ENCODE measurements at regions not wholly inside any gene's neighbourhood (a gene's known extent, or its start where the extent isn't known, plus 50 kb on each side); places are given as distances from the start of the nearest gene placed in this dataset.
A peak's percentile ranks its signal among the peaks of the same experiment; 100 is the strongest.

DNA sequence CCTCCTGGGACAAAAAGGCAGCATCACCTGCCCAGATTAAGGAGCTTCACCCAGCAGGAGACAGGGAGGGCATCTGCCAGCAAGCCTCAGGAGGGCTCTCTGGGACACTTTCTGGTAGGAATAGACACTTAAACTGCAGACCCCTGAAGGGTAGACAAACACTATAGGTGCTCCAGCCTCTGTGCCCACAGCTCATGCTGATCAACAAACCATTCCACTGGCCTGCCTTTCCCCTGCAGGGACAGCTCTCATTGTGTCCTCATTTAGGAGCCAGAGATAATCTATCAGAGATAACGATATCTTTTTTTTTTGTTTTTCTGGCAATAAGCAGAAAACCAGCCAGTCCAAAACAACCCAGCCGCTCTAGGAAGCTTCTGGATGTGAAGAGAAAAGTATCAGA is 251.8 kb upstream of the CCDC196 start (continued):
- TF ChIP-seq, protein P1, sequence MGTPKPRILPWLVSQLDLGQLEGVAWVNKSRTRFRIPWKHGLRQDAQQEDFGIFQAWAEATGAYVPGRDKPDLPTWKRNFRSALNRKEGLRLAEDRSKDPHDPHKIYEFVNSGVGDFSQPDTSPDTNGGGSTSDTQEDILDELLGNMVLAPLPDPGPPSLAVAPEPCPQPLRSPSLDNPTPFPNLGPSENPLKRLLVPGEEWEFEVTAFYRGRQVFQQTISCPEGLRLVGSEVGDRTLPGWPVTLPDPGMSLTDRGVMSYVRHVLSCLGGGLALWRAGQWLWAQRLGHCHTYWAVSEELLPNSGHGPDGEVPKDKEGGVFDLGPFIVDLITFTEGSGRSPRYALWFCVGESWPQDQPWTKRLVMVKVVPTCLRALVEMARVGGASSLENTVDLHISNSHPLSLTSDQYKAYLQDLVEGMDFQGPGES (IDR thresholded peaks at IDR 0.05; ENCODE audit: low read depth, low read length): no peak
- no peak for TF ChIP-seq EZH2phosphoT487 (IDR thresholded peaks at IDR 0.05; ENCODE audit: borderline replicate concordance, low read depth)
- no peak for TF ChIP-seq TEAD4 (IDR thresholded peaks at IDR 0.05; ENCODE audit: borderline replicate concordance, insufficient read depth)
- peak in 1 of 2 experiments; percentile 89; a peak in 2 of 4 replicates for TF ChIP-seq EP300 (IDR thresholded peaks at IDR 0.05; ENCODE audit: borderline replicate concordance in 1 of 2, low read depth in 1 of 2, low read length in 1 of 2)
- no peak for TF ChIP-seq GABPA (IDR thresholded peaks at IDR 0.05; ENCODE audit: low read depth)
- no peak for TF ChIP-seq RFX5 (IDR thresholded peaks at IDR 0.05; ENCODE audit: low read length)
- no peak for TF ChIP-seq TCF12 (IDR thresholded peaks at IDR 0.05)
- TF ChIP-seq REST (IDR thresholded peaks at IDR 0.05; ENCODE audit: low read depth, low read length): no peak
- TF ChIP-seq JUND (IDR thresholded peaks at IDR 0.05): no peak
- no peak for TF ChIP-seq USF2 (IDR thresholded peaks at IDR 0.05; ENCODE audit: borderline replicate concordance, low read depth, low read length)

GRCh38 chr14:66237741-66238140 is 248.4 kb upstream of the CCDC196 start:
- no peak for TF ChIP-seq YY1 (IDR thresholded peaks at IDR 0.05; ENCODE audit: low read depth)
- TF ChIP-seq, protein P1 (IDR thresholded peaks at IDR 0.05; ENCODE audit: low read depth, low read length): no peak
- TF ChIP-seq PBX3 (IDR thresholded peaks at IDR 0.05): no peak
- no peak for TF ChIP-seq CTCF (IDR thresholded peaks at IDR 0.05)
- TF ChIP-seq TCF12 (IDR thresholded peaks at IDR 0.05): no peak
- TF ChIP-seq GATA2 (CRISPR knock-in tag; IDR thresholded peaks at IDR 0.05): no peak
- TF ChIP-seq RXRA (IDR thresholded peaks at IDR 0.05; ENCODE audit: borderline replicate concordance, low read depth): no peak
- TF ChIP-seq EZH2phosphoT487 (IDR thresholded peaks at IDR 0.05; ENCODE audit: borderline replicate concordance, low read depth): no peak
- TF ChIP-seq FOXM1 (IDR thresholded peaks at IDR 0.05; ENCODE audit: low read depth): no peak
- no peak for TF ChIP-seq USF2 (IDR thresholded peaks at IDR 0.05; ENCODE audit: borderline replicate concordance, low read depth, low read length)
- TF ChIP-seq RFX5 (IDR thresholded peaks at IDR 0.05; ENCODE audit: low read length): no peak
- TF ChIP-seq TEAD4 (IDR thresholded peaks at IDR 0.05; ENCODE audit: borderline replicate concordance, insufficient read depth): no peak
- no peak overlapping the region for H3K4me3 ChIP-seq (ENCODE audit: low read depth in 2 of 2, low read length in 1 of 2)
- no peak overlapping the region for H3K4me2 ChIP-seq
- H3K4me1 ChIP-seq (ENCODE audit: control insufficient read depth in 1 of 2, insufficient read depth in 2 of 2, low read depth in 1 of 2, low read length in 1 of 2): peaks cover 0 to 22% of the 10 kb centered on the region in 2 experiments; a peak in 2 of 4 replicates
- no peak for DNase-seq
- no peak overlapping the region for H3K27ac ChIP-seq (ENCODE audit: low read depth in 2 of 2, low read length in 1 of 2)
- ChIA-PET POLR2A (no interaction called here), CTCF (interaction anchor here (1.1 to 1.2 kb wide), 2 partner anchors 10 to 12 kb away, joined by 3 to 4 read pairs; no protein-coding TSS in a partner anchor)
- no peaks in the 10 kb centered on the region for H4K20me1 ChIP-seq (ENCODE audit: insufficient read depth)
- 22% methylated on average over 4 of the region's 4 CpGs for WGBS (ENCODE audit: low lambda C conversion rate)
- no peaks in the 10 kb centered on the region for H3K36me3 ChIP-seq (replicated peaks in 1 of 2; ENCODE audit: control insufficient read depth in 1 of 2, insufficient read depth in 2 of 2, low read length in 1 of 2)
- no peak overlapping the region for H3K9ac ChIP-seq
- H3K9me3 ChIP-seq: no peaks in the 10 kb centered on the region
- H3K9me2 ChIP-seq: no peaks in the 10 kb centered on the region
- H3K27me3 ChIP-seq (ENCODE audit: insufficient read depth): no peaks in the 10 kb centered on the region
- no peaks in the 10 kb centered on the region for H3K79me2 ChIP-seq (ENCODE audit: insufficient read depth)
- H3F3A ChIP-seq (replicated peaks; ENCODE audit: insufficient read depth): no peaks in the 10 kb centered on the region
- H2AFZ ChIP-seq (ENCODE audit: low read depth): no peak overlapping the region

Measured in SK-N-SH (cell line).